H1 (cell line): ENCODE measurements at regions not wholly inside any gene's neighbourhood (a gene's known extent, or its start where the extent isn't known, plus 50 kb on each side); places are given as distances from the start of the nearest gene placed in this dataset.

Experiments used
- CREB1 ChIP-seq: IDR thresholded peaks from 2 replicates; pipeline ENCODE4 v1.6.1; 2012; ENCODE audit warnings: inconsistent platforms
- CTCF ChIP-seq, 3 experiments: IDR thresholded peaks; 1 replicate in 2 of 3; 2 replicates in 1 of 3; pipeline versions ENCODE4 v1.5.1 to v1.6.1; 2011; ENCODE audit warnings: low read length in 3 of 3, mild to moderate bottlenecking in 3 of 3, inconsistent platforms in 2 of 3, low read depth in 1 of 3, moderate library complexity in 1 of 3; ENCODE audit not compliant: insufficient read depth in 1 of 3; ENCODE audit errors: control extremely low read depth in 1 of 3
- EP300 ChIP-seq, 2 experiments: IDR thresholded peaks; 1 replicate in 1 of 2; 2 replicates in 1 of 2; pipeline ENCODE4 v1.6.1; 2011 to 2012; ENCODE audit warnings: low read depth in 2 of 2, low read length in 2 of 2, mild to moderate bottlenecking in 2 of 2, borderline replicate concordance in 1 of 2, inconsistent platforms in 1 of 2, moderate library complexity in 1 of 2
- MAX ChIP-seq: IDR thresholded peaks from 2 replicates; pipeline ENCODE4 v1.6.1; 2012; ENCODE audit warnings: inconsistent platforms
- POLR2A ChIP-seq, 2 experiments: IDR thresholded peaks; 1 replicate in 1 of 2; 2 replicates in 1 of 2; pipeline ENCODE4 v1.6.1; 2011; ENCODE audit warnings: low read depth in 2 of 2, low read length in 2 of 2, mild to moderate bottlenecking in 2 of 2; ENCODE audit errors: control extremely low read depth in 1 of 2
- SIN3A ChIP-seq, 2 experiments: IDR thresholded peaks in 1 of 2; conservative IDR thresholded peaks in 1 of 2; 2 replicates each; pipeline ENCODE4 v1.6.1; 2011 to 2012; ENCODE audit warnings: low read length in 2 of 2, improper control_type of control experiment in 1 of 2, low read depth in 1 of 2, mild to moderate bottlenecking in 1 of 2
- SP2 ChIP-seq: IDR thresholded peaks from 2 replicates; pipeline ENCODE4 v1.6.1; 2012; ENCODE audit warnings: mild to moderate bottlenecking, low read length, inconsistent platforms
- TBP ChIP-seq: IDR thresholded peaks from 2 replicates; pipeline ENCODE4 v1.6.1; 2011; ENCODE audit warnings: low read depth, low read length, improper control_type of control experiment
- TEAD4 ChIP-seq: IDR thresholded peaks from 2 replicates; pipeline ENCODE4 v1.6.1; 2012; ENCODE audit warnings: low read depth, low read length, inconsistent platforms, mixed read lengths

- TF ChIP-seq CREB1 (no peak), SIN3A (conservative IDR thresholded peaks at IDR 0.05 in 1 of 2, IDR thresholded peaks at IDR 0.05 in 1 of 2; ENCODE audit: low read depth in 1 of 2, low read length in 2 of 2) (no peak), CTCF (IDR thresholded peaks at IDR 0.05; ENCODE audit: control extremely low read depth in 1 of 3, insufficient read depth in 1 of 3, low read depth in 1 of 3, low read length in 3 of 3) (no peak), SP2 (no peak), TEAD4 (no peak), MAX (no peak), TBP (no peak), POLR2A (IDR thresholded peaks at IDR 0.05; ENCODE audit: control extremely low read depth in 1 of 2, low read depth in 2 of 2, low read length in 2 of 2) (no peak), EP300 (IDR thresholded peaks at IDR 0.05; ENCODE audit: borderline replicate concordance in 1 of 2, low read depth in 2 of 2, low read length in 2 of 2) (no peak)
Observed at GRCh38 chr1:5706239-5706638, 286.0 kb downstream of the NPHP4 start.
